Activated naive CD4-positive, alpha-beta T cell treated with anti-CD3 and anti-CD28 coated beads, Interleukin-2, amount 50 U/mL, for 24 hours (primary cell): ENCODE measurements at regions not wholly inside any gene's neighbourhood (a gene's known extent, or its start where the extent isn't known, plus 50 kb on each side); places are given as distances from the start of the nearest gene placed in this dataset.

ENCODE experiments used
- H3K27ac Mint-ChIP-seq: one replicate; pipeline ENCODE4 v1.8.0; 2021; ENCODE audit warnings: mild to moderate bottlenecking, mixed read lengths
- H3K27me3 Mint-ChIP-seq: one replicate; pipeline ENCODE4 v1.8.0; 2021; ENCODE audit warnings: mixed read lengths
- H3K36me3 Mint-ChIP-seq: one replicate; pipeline ENCODE4 v1.8.0; 2021; ENCODE audit warnings: mixed read lengths
- H3K4me1 Mint-ChIP-seq: one replicate; pipeline ENCODE4 v1.8.0; 2021; ENCODE audit warnings: mixed read lengths
- H3K4me3 Mint-ChIP-seq: one replicate; pipeline ENCODE4 v1.8.0; 2021; ENCODE audit warnings: mild to moderate bottlenecking, mixed read lengths
- H3K9me3 Mint-ChIP-seq: one replicate; pipeline ENCODE4 v1.8.0; 2021; ENCODE audit warnings: mixed read lengths

DNA sequence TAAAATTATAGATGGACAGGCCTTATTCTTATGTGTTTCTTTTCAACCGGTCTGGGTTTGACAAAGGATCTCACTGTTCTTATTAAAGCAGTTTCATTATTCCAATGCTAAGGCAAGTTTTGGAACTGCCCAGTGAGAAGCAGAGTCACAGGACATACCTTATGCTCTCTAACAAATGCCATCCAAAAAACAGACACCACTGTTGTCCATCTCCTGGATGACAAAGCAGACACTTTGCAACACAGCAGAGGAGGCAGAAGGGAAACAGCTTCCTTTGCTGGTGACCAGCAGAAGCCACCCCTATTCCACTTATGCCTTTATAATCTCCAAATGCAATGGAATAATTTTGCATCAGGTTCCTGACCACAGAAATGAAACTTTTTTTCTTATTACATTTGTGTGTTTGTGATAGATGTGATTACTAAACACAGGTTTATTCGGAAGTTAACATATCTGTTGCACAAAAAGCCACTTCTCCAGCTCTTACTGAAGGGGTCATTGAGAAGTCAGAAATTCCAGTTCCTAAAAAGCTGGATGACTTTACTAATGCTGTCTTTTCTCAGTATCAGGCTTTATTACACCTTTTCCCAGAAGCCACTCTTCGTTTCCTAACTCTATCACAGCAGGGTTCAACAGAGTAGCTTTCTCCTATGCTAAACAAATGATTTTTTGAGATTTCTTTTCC is 115.6 kb downstream of the BTG1 start:
- H3K9me3 Mint-ChIP-seq: peaks cover 13% of the 10 kb centered on the region
- H3K4me3 Mint-ChIP-seq: peak overlapping the region; percentile 51
- H3K27ac Mint-ChIP-seq: peak overlapping the region; percentile 96
- H3K27me3 Mint-ChIP-seq: no peaks in the 10 kb centered on the region
- peaks cover 90% of the 10 kb centered on the region for H3K4me1 Mint-ChIP-seq
- H3K36me3 Mint-ChIP-seq: peaks cover 21% of the 10 kb centered on the region

DNA sequence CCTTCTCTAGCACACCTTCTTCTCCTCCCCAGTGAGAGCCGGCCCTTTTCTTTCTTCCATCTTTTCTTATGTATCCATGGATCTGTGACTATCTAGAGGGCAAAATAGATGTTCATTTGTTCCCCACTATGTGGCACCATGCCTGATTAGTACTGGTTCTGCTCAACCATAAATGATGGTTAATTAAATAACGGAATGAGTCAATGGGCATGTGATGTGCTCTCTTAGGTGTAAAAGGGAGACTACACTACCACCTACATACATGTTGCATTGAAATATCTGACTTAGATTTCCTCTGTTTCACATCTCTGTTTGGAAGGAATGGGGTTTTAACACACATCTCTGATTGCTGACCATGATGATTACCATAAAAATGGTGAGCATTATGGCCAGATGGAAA is 116.5 kb downstream of the BTG1 start:
- Mint-ChIP-seq H3K4me1 (peaks cover 87% of the 10 kb centered on the region), H3K36me3 (peaks cover 21% of the 10 kb centered on the region), H3K4me3 (peak overlapping the region; percentile 76), H3K27ac (peak overlapping the region; percentile 96), H3K9me3 (peaks cover 13% of the 10 kb centered on the region), H3K27me3 (no peaks in the 10 kb centered on the region)

DNA sequence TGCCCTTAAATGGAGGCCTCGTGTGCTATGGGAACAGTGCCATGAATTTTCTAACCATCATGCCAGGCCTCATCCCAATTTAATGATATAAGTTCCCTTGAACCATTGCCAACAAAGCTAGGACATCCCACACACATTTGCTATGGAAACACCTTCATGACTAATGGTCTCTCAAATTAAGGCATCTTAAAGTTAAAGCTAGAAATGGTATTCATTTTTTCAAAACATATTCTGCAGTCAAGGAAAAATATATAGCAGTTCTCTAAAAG is 117.3 kb downstream of the BTG1 start:
- H3K9me3 Mint-ChIP-seq: peaks cover 13% of the 10 kb centered on the region
- H3K36me3 Mint-ChIP-seq: peaks cover 18% of the 10 kb centered on the region
- peak overlapping the region; percentile 62 for H3K4me3 Mint-ChIP-seq
- no peaks in the 10 kb centered on the region for H3K27me3 Mint-ChIP-seq
- H3K4me1 Mint-ChIP-seq: peaks cover 82% of the 10 kb centered on the region
- H3K27ac Mint-ChIP-seq: peak overlapping the region; percentile 89

DNA sequence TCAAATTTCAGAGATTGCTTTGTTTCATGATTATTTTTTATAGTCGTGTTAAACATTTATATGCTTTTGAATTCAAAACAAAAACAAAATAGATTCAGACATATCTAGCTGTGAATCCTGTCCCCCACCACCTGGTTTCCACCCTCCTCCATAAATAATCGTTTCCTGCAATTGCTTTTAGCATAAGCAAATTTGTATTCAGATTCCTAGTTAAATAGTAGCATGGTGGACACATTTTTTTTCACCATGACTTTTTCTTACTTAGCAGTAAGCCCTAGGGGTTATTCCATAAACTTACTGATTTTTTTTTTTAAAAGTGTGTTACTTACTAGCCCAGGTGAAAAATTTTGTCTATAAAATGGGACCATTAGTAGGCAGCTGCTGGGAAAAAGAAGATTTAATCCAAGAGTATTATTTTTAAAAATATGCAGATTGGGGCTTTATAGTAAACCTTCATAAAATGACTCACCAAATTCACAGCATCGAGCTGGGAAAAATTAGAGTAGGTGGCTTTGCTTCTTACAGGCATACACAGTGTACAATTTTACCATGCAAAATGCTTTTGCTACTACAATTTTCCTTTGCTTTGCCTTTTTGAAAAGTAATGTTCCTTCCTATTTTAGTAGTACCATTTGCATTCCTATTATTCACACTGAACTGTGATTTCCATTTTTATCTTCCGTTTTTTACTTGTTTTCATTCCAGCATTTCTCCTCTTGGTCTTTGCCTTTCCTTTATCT is 117.8 kb downstream of the BTG1 start:
- Mint-ChIP-seq H3K4me1 (peaks cover 84% of the 10 kb centered on the region), H3K36me3 (peaks cover 17% of the 10 kb centered on the region), H3K27me3 (no peaks in the 10 kb centered on the region), H3K9me3 (peaks cover 11% of the 10 kb centered on the region), H3K27ac (peak overlapping the region; percentile 89), H3K4me3 (peak overlapping the region; percentile 62)

DNA sequence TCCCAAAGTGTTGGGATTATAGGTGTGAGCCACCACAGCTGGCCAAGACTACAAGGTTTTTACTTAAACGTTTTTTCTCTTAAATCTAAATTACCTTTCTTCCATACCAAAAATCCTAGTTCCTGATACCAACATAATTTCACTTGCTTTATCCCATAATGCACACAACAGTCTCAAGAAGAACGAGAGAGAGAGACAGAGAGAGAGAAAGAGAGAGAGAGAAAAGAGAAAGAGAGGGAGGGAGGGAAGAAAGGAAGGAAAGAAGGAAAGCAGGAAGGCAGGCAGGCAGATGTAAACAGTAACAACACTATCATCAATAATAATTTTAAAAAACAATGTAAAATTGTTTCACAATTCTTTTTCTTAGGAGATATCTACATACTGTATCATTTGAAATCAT is 118.4 kb downstream of the BTG1 start:
- Mint-ChIP-seq H3K4me3 (peak overlapping the region; percentile 45), H3K27me3 (no peaks in the 10 kb centered on the region), H3K27ac (peak overlapping the region; percentile 80), H3K9me3 (peaks cover 8% of the 10 kb centered on the region), H3K4me1 (peaks cover 82% of the 10 kb centered on the region), H3K36me3 (peaks cover 16% of the 10 kb centered on the region)

DNA sequence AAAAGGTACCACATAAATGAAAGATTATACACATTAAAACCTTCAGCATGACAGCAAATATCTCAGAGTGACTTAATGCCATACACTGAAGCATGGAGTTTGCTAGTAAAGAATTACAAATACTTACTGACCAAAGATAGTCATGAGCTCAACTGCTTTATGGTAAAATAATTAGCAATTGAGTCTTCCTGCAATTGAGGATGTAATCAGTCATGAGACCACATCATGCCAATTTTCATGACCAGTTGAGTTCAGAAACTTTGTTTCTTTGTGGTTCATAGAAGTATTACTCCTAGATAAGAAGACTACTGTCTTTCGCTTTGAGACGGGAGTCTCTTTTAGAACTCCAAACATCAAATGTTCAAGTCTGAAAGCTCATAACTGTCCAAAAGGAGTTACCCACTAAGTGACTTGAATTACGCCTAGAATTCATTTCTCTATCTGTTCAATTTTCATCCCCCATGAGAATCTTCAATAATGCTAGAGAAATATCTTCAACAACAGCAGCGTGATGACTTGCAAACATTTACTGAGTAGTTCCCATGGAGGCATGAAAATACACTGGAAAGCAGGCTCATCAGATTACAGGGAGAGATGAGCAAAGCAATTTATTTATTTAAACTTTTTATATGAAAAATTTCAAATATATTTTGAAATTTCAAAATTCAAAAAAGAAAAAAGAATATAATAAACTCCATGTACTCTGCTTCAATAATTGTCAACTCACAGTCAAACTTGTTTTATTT is 120.0 kb downstream of the BTG1 start:
- no peaks in the 10 kb centered on the region for H3K27me3 Mint-ChIP-seq
- peaks cover 81% of the 10 kb centered on the region for H3K4me1 Mint-ChIP-seq
- peak overlapping the region; percentile 70 for H3K27ac Mint-ChIP-seq
- peak overlapping the region; percentile 64 for H3K4me3 Mint-ChIP-seq
- peaks cover 8% of the 10 kb centered on the region for H3K9me3 Mint-ChIP-seq
- H3K36me3 Mint-ChIP-seq: peaks cover 12% of the 10 kb centered on the region

DNA sequence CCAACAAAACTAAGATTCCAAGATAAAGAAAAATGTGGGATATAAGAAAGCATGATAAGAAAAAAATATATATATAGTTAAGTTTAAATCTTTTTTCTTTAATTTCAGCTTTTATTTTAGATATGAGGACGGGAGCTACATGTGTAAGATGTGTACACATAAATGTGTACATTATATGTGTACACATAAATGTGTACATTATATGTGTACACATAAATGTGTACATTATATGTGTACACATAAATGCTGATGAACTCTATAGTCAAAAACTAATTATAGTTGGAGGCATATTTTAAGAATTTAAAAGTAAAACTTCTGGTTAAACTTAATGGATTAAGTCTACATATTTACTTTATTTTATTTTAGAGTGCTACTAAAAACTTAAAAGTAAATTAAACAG is 123.6 kb downstream of the BTG1 start:
- Mint-ChIP-seq H3K27me3 (no peaks in the 10 kb centered on the region), H3K27ac (no peak overlapping the region), H3K4me3 (no peak overlapping the region), H3K9me3 (peaks cover 8% of the 10 kb centered on the region), H3K36me3 (peaks cover 12% of the 10 kb centered on the region), H3K4me1 (peaks cover 67% of the 10 kb centered on the region)

DNA sequence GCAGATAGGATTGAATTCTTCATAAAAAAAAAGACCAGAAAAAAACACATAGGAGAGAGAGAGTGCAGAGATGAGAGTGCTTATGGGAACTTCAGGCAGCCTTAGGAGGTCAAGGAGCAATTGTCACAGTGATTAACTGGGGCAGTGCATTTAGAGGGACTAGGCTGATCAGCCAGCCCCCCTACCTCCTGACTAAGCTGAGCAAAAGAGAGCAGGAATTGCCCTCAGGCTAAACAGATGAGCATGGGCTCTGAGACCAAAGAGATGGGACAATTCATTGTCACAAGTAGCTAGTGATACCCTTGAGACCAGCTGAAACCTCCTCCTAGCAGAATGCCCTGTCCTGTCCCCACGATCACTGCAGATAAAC is 124.0 kb downstream of the BTG1 start:
- peak overlapping the region; percentile 86 for H3K27ac Mint-ChIP-seq
- H3K4me3 Mint-ChIP-seq: no peak overlapping the region
- peaks cover 8% of the 10 kb centered on the region for H3K9me3 Mint-ChIP-seq
- H3K36me3 Mint-ChIP-seq: peaks cover 14% of the 10 kb centered on the region
- no peaks in the 10 kb centered on the region for H3K27me3 Mint-ChIP-seq
- peaks cover 63% of the 10 kb centered on the region for H3K4me1 Mint-ChIP-seq

DNA sequence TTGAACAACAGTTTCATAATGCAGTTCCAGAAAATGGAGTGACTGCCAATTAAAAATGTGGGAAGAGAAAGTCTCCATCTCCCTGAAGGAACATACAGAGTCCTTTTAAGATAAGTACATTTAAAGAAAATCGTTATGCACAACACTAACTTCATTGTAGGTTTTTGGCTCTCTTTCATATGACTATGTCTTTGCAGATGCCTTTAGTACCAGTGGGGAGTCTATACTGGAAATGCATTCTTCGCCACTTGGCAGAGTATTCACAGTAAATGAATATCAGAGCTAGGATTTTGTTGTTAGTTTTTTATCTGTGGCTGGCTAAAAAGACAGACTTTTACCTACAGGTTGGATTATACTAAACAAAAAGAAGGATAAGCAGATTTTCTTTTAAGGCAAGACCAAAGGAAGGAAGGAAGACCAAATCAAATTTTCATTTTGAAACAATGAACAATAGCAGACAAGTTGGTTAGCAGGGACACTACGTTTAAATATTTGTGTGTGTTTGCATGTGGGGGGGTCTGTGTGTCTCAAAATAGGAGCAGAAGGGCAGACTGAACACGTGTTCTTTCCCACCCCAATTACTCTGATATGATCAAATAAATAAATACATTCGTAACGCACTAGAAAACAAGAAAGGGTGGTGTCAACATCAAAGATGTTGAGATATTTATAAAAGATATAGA is 124.5 kb downstream of the BTG1 start:
- Mint-ChIP-seq H3K27ac (peak overlapping the region; percentile 86), H3K4me1 (peaks cover 60% of the 10 kb centered on the region), H3K9me3 (peaks cover 8% of the 10 kb centered on the region), H3K4me3 (peak overlapping the region; percentile 45), H3K27me3 (no peaks in the 10 kb centered on the region), H3K36me3 (peaks cover 16% of the 10 kb centered on the region)

DNA sequence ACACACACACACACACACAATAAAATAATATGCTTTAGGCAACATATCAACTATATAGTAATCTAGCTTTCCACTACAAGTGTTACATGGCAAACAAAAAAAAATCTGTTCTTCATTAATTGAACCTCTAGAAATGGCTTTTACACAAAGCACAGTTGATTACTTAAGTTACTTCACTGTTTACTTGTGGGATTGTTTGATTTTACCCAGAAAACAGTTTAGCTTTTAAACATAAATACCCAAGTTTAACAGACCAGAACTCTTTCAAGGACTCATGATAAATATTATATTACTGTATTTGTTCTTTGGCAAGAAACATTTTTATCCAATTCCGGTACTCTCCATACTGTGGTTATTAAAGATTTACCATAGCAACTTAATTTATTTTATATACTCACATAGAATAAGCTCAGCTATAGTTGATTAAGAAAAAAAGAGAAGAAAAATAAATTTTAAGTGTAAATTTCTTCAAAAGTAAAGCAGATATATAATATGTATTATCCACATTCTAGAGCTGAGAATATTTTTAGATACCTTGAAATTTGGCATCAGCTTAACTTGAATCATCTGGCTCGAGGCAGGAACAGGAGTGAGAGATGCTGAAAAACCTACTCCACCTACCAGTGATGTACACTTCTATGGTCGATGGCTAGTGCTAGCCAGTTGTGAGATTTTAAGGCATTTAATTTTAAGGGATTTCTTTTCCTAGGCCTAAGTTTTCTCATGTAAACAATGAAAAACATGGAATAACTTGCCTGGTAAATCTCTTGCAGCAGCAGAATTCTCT is 126.0 kb downstream of the BTG1 start:
- H3K4me3 Mint-ChIP-seq: no peak overlapping the region
- no peaks in the 10 kb centered on the region for H3K27me3 Mint-ChIP-seq
- peaks cover 14% of the 10 kb centered on the region for H3K36me3 Mint-ChIP-seq
- H3K9me3 Mint-ChIP-seq: peaks cover 8% of the 10 kb centered on the region
- no peak overlapping the region for H3K27ac Mint-ChIP-seq
- peaks cover 48% of the 10 kb centered on the region for H3K4me1 Mint-ChIP-seq

DNA sequence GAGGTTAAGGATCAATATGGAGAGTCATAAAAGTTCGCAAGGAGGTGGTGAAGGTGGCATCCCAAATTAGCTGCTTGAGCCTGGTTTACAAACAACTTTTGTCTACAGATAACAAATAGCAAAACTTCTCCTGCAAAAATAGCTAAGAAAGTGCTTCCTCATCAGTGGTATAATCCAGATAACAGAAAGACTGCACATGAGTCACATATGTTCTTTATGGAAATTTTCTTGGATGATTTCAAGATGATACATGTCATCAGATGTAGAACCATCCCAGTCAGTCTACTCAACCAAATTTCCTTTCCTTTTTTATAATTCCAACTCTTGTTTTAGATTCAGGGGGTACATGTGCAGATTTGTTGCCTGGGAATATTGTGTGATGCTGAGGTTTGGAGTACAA is 133.0 kb downstream of the BTG1 start:
- Mint-ChIP-seq H3K36me3 (peaks cover 14% of the 10 kb centered on the region), H3K4me1 (peaks cover 64% of the 10 kb centered on the region), H3K27me3 (no peaks in the 10 kb centered on the region), H3K27ac (peak overlapping the region; percentile 38), H3K9me3 (peaks cover 13% of the 10 kb centered on the region), H3K4me3 (no peak overlapping the region)

DNA sequence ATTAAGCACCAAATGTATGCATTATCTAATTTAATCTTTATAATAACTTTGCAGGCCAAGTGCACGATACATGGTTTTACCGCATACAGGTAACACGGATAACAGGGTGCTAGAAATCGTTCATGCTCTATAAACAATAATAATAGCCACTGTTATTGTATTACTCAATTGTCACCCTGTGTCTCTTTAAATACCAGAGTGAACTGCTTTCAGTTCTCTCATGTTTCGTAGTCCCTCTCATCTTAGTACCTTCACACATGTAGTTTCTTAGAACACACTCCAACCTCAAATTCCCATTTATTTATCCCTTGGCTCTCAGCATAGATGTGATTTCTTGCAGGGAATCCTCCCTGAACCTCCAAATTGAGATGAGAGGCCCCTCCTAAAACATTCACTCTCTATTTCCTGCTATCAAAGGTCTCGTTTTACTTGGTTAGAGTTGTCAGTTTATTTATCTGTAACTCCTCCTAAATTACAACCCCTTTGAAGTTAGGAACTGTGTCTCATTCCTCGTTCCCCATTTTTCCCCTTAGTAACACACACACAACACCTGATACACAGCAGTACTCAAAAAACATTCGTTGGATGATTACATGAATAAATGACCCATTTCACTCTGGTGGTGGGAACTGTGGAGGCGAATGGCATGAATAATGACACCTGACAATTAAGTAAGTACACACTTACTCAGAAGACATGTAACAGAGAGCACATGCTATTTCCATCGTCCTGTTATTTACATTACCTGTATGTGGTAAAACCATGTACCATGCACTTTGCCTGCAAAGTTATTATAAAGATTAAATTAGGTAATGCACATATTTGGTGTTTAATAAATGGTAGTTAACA is 134.6 kb downstream of the BTG1 start:
- Mint-ChIP-seq H3K4me3 (peak overlapping the region; percentile 75), H3K27me3 (no peaks in the 10 kb centered on the region), H3K36me3 (peaks cover 22% of the 10 kb centered on the region), H3K4me1 (peaks cover 72% of the 10 kb centered on the region), H3K9me3 (peaks cover 24% of the 10 kb centered on the region), H3K27ac (peak overlapping the region; percentile 95)

DNA sequence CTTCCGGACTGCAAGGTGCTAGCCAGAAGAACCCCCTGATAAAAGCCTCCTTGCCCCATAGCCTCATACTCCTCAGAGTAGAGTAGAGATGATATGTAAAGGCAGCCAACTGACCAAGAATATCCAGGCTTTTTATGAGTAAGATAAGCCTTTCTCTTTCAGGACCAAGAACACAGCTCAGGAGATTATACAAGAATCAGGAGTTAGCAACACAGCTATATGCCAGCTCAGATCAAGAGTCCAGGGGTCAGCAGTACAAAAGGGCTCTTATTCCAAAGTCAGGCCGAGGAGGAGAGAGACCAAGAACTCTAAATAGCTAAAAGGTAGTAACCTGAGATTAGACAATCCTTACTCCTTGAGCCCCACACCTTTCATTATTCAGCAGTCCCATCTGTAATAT is 135.3 kb downstream of the BTG1 start:
- Mint-ChIP-seq H3K4me3 (peak overlapping the region; percentile 47), H3K27ac (peak overlapping the region; percentile 74), H3K9me3 (peaks cover 28% of the 10 kb centered on the region), H3K36me3 (peaks cover 24% of the 10 kb centered on the region), H3K27me3 (no peaks in the 10 kb centered on the region), H3K4me1 (peaks cover 74% of the 10 kb centered on the region)

DNA sequence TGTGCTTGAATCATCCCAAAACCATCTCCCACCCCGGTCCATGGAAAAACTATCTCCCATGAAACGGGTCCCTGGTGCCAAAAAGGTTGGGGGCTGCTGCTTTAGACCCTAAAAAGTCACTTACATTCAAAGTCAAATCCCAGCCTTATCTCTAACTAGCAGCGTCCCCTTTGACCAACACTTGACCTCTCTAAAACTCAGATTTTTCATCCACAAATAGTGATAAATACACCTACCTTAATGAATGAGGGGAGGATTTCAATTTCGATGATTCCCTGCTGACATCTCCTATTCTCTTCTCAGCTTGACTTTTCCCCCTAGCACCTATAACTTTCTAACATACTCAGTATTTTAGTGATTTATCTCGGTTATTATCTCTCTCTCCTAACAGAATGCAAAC is 137.3 kb downstream of the BTG1 start:
- H3K27me3 Mint-ChIP-seq: no peaks in the 10 kb centered on the region
- peak overlapping the region; percentile 63 for H3K27ac Mint-ChIP-seq
- H3K4me3 Mint-ChIP-seq: peak overlapping the region; percentile 54
- H3K36me3 Mint-ChIP-seq: peaks cover 24% of the 10 kb centered on the region
- H3K4me1 Mint-ChIP-seq: peaks cover 81% of the 10 kb centered on the region
- H3K9me3 Mint-ChIP-seq: peaks cover 28% of the 10 kb centered on the region
